ENCODE measurements at regions not wholly inside any gene's neighbourhood (a gene's known extent, or its start where the extent isn't known, plus 50 kb on each side); places are given as distances from the start of the nearest gene placed in this dataset.
"Not testable (repeated sequence)": the region's sequence is repeated elsewhere in the genome, so short reads cannot be mapped to it uniquely, and the experiment has no call there.

DNA sequence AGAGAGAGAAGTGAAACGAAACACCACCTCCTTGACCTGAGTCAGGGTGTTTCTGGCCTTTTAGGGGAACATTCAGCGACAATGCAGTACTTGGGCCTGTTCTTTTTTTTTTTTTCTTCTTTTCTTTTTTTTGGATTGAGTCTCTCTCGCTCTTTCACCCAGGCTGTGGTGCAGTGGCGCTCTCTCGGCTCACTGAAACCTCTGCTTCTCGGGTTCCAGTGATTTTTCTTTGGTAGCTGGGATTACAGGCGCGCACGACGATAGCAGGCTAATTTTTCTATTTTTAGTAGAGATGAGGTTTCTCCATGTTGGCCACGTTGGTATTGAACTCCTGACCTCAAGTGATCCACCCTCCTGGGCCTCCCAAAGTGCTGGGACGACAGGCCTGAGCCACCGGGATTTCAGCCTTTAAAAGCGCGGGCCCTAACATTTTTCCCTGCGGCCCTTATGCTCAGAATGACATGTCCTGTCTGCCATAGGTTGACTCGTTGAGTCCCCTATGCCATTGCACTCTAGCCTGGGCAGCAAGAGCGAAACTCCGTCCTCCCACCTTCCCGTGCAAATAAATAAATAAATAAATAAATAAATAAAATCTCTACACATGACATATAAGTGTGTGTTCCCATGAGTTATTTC lies 3913.1 kb upstream of the OR11H1 start:
- TF ChIP-seq TAF1 (IDR thresholded peaks at IDR 0.05; ENCODE audit: borderline replicate concordance, low read depth, low read length); POLR2A (IDR thresholded peaks at IDR 0.05; ENCODE audit: low read depth, low read length); POLR2AphosphoS5 (IDR thresholded peaks at IDR 0.05; ENCODE audit: low read depth, low read length): not testable (repeated sequence)
